Brain microvascular endothelial cell (primary cell): ENCODE measurements at regions not wholly inside any gene's neighbourhood (a gene's known extent, or its start where the extent isn't known, plus 50 kb on each side); places are given as distances from the start of the nearest gene placed in this dataset.

Source experiments
- DNase-seq: peaks from one replicate; pipeline ENCODE4 v3.0.0-alpha.2; 2020
- H3K27ac ChIP-seq: fragments of 250-450 bp; sonication (Bioruptor Pico); 2 replicates; pipeline ENCODE4 v1.5.1; 2020; ENCODE audit warnings: mild to moderate bottlenecking, moderate library complexity
- H3K27me3 ChIP-seq: fragments of 250-450 bp; sonication (Bioruptor Pico); replicated peaks from 2 replicates; pipeline ENCODE4 v1.5.1; 2020; ENCODE audit warnings: mild to moderate bottlenecking
- H3K36me3 ChIP-seq: fragments of 250-450 bp; sonication (Bioruptor Pico); replicated peaks from 2 replicates; pipeline ENCODE4 v1.5.1; 2020; ENCODE audit warnings: mild to moderate bottlenecking
- H3K4me3 ChIP-seq: 2 replicates; pipeline ENCODE4 v1.5.1; 2011; ENCODE audit warnings: low read depth, mild to moderate bottlenecking, control low read depth, low read length, moderate library complexity
- in situ Hi-C: cut with HindIII; loops from 2 replicates; pipeline ENCODE4 v1.10.0; 2017; ENCODE audit warnings: low sequenced_read_pairs, low pct_ligation_motif_present
- TF ChIP-seq, protein P1 (sequence below): IDR thresholded peaks from 2 replicates; pipeline ENCODE4 v1.5.1; 2011; ENCODE audit warnings: low read depth, mild to moderate bottlenecking, moderate library complexity, low read length, control low read depth, inconsistent platforms; ENCODE audit errors: missing control alignments

DNA sequence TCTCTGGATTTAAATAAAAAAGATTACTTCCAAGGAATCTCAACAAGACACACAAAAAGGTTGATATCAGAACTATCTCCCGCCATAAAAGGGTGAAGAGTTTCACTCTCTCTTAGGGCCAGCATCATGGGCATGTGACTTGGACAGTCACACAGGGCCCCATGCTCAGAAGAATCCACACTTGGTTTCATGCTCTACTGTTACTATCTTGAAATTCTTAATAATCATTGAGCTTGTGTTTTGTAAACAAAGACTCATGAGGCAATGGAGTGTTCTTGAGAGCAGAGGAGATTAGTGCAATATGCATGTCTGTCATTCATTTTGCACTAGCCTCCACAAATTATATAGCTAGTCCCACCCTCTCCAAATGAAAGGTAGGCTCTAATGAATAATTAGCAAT, 58.4 kb downstream of the HMHB1 start:
- H3K4me3 ChIP-seq: no peak overlapping the region
- H3K27ac ChIP-seq: no peak overlapping the region
- no peak for DNase-seq
- H3K36me3 ChIP-seq: no peaks in the 10 kb centered on the region
- TF ChIP-seq, protein P1, sequence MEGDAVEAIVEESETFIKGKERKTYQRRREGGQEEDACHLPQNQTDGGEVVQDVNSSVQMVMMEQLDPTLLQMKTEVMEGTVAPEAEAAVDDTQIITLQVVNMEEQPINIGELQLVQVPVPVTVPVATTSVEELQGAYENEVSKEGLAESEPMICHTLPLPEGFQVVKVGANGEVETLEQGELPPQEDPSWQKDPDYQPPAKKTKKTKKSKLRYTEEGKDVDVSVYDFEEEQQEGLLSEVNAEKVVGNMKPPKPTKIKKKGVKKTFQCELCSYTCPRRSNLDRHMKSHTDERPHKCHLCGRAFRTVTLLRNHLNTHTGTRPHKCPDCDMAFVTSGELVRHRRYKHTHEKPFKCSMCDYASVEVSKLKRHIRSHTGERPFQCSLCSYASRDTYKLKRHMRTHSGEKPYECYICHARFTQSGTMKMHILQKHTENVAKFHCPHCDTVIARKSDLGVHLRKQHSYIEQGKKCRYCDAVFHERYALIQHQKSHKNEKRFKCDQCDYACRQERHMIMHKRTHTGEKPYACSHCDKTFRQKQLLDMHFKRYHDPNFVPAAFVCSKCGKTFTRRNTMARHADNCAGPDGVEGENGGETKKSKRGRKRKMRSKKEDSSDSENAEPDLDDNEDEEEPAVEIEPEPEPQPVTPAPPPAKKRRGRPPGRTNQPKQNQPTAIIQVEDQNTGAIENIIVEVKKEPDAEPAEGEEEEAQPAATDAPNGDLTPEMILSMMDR: no peak
- no peaks in the 10 kb centered on the region for H3K27me3 ChIP-seq
- in situ Hi-C loops: no loop called here

DNA sequence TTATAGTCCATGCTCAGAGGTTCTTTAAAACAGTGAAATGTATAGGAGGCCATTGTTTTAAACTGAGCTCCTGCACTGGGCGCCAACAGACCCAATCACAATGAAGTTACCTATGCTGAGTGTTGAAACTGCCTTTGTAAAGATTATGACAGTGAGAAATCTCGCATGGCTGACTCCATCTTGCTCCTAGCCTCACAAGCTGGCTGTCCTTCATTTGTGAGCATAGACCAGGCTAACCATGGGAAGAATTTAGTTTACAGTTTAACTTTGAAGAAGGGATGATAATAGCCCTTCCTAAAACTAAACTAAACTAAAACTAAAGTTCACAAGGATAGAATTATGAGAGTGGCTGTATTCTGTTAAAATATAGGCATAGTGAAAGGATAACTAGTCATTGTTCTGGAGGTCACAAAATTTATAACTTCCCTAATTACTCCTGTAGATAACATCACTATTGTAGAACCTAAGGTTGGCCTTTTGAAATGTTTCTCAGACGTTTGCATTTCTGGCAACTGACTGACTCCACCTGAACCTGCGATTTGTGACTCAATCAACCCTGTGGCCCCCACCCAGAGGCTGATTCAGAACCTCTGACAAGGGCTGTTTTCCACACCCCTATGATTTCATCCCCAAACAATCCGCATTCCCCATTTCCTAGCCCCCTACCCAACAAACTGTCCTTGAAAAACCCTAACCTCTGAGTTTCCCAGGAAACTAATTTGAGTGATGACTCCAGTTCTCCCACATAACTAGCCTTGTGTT, 59.1 kb downstream of the HMHB1 start:
- no peaks in the 10 kb centered on the region for H3K36me3 ChIP-seq
- no peak overlapping the region for H3K27ac ChIP-seq
- H3K27me3 ChIP-seq: no peaks in the 10 kb centered on the region
- in situ Hi-C loops: no loop called here
- no peak for DNase-seq
- TF ChIP-seq, protein P1: no peak
- H3K4me3 ChIP-seq: no peak overlapping the region

DNA sequence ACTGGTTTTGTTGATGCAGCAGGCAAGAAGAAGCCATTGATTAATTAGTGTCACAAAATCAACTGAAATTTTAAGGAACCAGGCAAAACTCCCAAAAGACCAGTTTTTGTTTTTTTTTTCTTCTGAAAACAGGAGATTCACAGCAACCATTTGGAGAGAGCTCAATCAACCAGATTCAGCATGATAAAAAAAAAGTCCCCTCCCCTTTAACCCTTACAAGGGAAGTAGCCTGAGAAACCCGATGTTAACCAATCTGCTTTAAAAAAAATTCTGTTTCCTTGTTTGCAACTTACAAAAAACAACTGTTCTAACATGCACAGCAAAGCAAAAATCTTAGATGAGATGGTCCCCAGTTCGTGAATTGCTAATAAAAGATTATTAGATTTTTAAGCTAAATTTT, 59.7 kb downstream of the HMHB1 start:
- Histone ChIP-seq H3K4me3 (no peak overlapping the region), H3K36me3 (no peaks in the 10 kb centered on the region), H3K27ac (no peak overlapping the region), H3K27me3 (no peaks in the 10 kb centered on the region)
- DNase-seq: no peak
- TF ChIP-seq, protein P1: no peak
- in situ Hi-C loops: no loop called here

DNA sequence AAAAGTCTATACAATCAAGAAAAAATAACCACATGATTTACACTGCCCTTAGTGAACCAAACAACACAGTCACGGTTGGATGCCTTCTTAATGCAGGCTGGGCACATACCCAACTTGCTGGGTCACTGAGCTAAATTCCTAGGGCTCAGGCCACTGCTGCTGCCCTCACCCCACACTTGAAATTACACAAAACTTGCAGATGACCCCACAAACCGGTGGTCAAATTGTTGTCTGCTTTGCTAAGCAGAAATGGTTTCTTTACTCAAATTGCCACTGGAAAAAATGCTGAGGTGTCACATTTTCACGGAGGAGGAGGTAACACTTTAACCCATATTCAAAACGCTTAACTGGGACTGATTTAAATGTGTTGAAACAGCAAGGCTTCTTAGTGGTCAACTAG, 62.4 kb downstream of the HMHB1 start:
- in situ Hi-C loops: no loop called here
- Histone ChIP-seq H3K27ac (no peak overlapping the region), H3K36me3 (no peaks in the 10 kb centered on the region), H3K4me3 (no peak overlapping the region), H3K27me3 (no peaks in the 10 kb centered on the region)
- DNase-seq: no peak
- TF ChIP-seq, protein P1: no peak

DNA sequence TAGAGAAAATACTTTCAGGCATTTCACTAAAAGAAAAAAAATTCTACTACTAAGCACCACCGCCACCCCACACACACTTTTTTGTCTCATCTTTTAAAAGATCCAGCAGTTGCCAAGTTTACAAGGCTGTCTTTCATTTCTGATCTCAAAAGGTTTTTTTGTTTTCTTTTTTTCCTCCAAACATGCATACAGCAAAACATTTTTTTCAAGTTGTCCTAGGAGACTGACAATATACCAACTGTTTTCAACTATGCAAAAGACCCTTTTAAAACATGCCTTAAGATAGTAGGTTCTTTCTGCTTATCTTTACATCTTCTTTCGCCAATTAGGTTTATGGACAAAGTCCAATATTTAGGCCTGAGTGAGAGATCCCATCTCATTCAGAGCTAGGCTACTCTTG, 65.2 kb downstream of the HMHB1 start:
- Histone ChIP-seq H3K4me3 (no peak overlapping the region), H3K27me3 (no peaks in the 10 kb centered on the region), H3K36me3 (no peaks in the 10 kb centered on the region), H3K27ac (no peak overlapping the region)
- TF ChIP-seq, protein P1: no peak
- no peak for DNase-seq
- in situ Hi-C loops: no loop called here

DNA sequence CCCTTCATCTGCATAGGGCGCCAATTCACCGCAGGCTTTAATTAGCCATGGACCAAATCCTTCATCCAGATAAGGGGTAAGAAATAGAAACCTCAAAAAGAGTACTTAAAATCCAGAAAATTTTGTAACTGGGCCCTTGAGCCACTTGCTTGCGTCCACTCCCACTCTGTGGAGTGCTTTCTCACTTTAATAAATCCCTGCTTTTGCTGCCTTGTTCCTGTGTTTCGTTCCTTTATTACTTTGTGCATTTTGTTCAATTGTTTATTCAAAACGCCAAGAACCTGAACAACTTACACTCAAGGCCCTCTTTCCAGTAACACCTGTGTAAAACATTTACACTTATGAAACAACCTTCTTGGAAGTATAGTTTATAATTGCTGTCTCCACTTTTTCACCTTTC, 66.5 kb downstream of the HMHB1 start:
- Histone ChIP-seq H3K4me3 (no peak overlapping the region), H3K36me3 (no peaks in the 10 kb centered on the region)
- in situ Hi-C loops: no loop called here

More for the DNA sequence above, 66.5 kb downstream of the HMHB1 start:
- no peak for DNase-seq
- TF ChIP-seq, protein P1: no peak
- Histone ChIP-seq H3K27ac (no peak overlapping the region), H3K27me3 (no peaks in the 10 kb centered on the region)
